ENCODE measurements at regions not wholly inside any gene's neighbourhood (a gene's known extent, or its start where the extent isn't known, plus 50 kb on each side); places are given as distances from the start of the nearest gene placed in this dataset.
"Not testable (repeated sequence)": the region's sequence is repeated elsewhere in the genome, so short reads cannot be mapped to it uniquely, and the experiment has no call there.

DNA sequence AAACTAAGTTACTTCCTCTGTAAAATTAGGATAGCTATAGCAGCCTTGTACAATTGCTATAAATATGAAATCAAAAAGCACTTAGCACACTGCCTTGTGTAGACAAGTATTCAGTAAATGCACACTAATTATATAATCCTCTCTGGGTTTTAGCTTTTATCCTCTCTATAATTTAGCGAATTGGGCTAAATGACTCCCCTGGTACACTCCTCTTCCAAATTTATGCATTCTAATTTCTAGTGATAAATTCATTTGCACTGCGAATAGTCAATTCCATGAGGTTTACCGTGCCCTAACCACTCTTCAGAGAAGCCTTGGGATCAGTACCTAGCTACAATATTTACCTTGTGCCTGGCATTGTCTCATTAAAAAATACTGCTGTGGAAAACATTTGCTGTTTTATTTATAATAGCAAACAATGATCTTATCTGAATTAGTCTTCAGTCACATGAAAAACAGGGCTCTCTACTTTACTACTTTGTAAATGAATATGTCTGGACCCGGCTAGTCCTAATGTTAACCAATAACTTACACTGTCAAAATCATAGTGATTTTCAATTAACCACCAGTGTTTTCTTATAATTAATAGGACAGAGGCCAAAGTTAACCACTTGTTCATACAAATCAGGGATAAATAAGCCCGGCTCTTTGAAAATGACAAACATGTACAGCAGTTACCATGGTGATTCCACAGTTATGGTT lies 577.9 kb downstream of the IPMK start:
- no peak for DNase-seq (ENCODE audit: low spot score)

DNA sequence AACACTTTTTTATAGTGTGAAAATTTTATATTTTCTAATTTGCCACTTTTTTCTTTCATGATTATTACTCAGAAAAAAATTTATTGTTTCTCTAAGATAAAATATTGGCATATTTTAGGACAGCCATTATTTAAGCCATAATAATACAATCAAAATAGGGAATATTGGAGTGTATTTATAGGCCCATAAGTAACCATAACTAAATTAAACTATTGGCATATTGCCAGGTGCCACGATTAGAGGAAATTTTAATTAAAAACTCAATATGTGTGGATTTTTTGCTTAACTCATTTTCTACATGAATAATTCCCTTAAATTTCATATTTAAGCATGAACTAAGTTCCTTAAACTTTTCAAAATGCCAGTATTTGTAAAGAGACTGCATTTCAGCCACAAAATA lies 587.8 kb downstream of the IPMK start:
- DNase-seq (ENCODE audit: low spot score), result no peak

DNA sequence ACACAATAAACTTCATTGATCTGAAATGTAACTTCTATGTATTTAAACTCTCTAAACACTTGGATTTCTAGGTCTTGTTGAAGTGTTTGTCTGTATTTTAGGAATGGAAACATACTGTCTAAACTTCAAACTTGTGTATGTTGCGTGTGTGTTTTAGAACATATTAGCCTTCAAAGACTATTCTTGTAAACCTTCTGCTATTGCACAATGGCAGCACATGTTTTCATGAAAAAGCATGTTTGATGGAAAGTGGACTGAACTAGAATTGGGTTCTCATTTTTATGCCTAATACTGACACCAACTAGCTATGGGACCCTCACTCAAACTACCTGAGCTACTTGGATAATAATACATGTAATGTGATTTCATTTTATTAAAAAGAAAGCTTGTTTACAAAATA lies 592.6 kb downstream of the IPMK start:
- no peak for DNase-seq (ENCODE audit: low spot score)

DNA sequence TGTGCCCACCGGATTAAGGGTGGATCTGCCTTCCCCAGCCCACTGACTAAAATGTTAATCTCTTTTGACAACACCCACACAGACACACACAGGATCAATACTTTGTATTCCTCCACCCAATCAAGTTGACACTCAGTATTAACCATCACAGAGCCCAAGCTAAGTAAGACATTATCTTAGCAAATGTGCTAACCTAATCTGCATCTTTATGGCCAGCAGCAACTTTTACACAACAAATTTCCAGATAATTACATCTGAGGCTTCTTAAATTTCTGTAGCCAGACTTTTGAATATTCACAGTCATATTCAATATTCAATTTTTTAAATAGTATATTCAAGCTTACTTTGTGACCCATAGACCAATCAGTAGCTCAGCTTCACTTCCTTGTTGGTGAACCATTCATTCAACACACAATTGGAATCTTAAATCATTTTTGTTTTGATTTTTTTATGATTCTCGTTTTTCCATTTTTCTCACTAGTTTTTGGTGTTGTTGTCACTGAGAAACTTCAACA lies 594.2 kb downstream of the IPMK start:
- no peak for DNase-seq (ENCODE audit: low spot score)

DNA sequence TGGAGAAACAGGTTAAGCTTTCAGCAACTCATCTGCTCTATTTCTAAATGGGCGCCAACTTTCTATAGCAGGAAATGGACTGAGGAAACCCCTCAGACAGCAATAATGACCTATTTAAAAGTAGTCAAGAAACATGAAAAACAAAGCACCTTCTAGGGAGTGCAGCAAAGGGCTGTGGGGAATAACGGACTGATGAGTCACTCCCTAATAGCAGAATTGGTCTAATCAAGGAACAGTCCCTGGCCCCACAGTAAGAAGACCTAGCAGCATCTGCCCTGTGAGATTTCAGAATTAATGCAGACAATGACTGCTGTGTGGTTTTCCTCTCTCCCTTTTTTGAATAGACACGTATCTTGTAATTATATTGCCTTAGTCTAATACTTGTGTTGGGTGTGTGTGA lies 602.9 kb downstream of the IPMK start:
- DNase-seq (ENCODE audit: low spot score), result no peak

DNA sequence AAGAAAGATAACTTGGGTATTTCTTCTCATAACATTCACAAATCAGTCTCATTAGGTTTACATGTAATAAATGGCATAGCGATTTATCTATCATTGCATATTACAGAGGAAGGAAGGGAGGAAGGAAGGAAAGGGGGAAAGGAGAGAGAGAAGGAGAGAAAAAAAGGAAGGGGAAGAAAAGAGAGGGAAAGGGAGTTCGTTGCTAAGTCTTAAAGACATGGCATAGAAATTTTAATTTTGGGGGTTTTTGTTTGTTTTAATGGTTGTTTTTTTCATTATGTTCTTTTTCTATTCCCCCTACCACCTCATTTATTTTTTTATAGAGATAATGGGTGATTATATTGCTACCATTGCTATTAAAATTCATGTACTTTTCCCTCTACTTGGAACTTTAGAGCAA lies 604.3 kb downstream of the IPMK start:
- DNase-seq (ENCODE audit: low spot score), result no peak

DNA sequence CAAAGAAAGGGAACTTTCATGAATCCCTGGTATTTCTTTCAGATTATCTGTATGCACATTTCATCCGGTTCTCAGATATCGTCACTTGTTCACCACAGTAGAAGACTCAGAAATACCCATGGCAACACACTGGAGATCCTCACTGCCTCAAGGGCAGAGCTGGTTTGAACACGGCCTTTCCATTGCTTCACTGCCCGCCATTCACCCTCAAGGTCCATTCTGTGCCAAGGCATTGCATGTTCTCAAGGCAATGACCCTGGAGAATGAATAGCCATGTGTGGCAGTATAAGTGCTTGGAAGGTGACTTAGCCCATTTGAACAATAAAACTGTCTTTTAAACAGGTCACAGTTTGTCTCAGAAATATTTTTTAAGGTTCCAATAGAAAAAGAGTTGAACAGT lies 606.5 kb downstream of the IPMK start:
- DNase-seq (ENCODE audit: low spot score), result no peak

DNA sequence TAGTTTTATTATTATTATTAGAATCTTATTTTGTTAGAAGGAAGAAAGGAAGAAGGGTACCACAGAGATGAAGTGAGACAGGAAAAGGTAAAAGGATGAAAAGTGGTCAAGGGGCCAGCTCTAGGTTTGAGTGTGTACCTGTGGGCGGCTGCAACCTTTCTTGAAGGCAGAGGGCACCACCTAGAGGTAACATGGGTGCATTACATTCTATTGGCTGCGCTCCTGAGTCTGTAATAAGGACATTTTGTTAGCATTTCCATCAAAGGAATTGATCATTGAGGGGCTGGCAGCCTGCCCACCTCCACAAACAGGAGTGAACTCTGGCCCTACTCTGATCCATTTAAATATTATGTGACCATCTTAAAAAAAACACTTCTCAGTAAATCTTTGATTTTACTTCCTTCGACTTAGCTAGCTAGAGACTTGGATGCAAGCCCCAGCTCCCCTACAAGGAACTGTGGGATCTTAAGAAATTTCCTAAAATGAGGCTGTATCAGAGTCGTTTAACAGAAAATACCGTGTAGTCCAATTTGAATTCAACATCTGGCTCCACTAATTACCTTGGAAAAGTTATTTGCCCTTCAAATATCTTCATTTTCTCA lies 610.4 kb downstream of the IPMK start:
- DNase-seq (ENCODE audit: low spot score), result peak; percentile 52

DNA sequence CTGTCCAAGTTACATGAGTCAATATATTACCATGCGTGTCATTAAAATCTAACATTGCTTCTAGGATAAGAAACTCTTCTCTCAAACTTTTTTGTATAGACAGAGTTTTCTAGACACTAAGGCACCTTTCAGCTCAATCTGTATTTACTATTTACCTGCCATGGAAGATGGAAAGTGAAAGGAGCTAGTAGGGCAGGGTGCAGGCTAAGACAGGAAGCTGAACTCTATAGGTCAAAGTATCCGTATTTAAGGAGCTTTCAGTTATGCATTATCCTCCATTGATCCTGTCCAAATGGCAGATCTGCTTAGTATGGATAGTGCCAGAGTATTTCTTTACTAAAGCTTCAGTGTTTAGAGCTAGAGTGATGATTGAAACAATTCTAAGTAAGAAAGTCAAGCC lies 612.8 kb downstream of the IPMK start:
- DNase-seq (ENCODE audit: low spot score), result no peak

DNA sequence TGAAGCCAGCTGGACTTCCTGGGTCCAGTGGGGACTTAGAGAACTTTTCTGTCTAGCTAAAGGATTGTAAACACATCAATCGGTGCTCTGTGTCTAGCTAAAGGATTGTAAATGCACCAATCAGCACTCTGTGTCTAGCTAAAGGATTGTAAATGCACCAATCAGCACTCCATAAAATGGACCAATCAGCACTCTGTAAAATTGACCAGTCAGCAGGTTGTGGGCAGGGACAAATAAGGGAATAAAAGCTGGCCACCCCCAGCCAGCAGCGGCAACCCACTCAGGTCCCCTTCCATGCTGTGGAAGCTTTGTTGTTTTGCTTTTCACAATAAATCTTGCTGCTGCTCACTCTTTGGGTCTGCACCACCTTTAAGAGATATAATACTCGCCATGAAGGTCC lies 622.6 kb downstream of the IPMK start:
- not testable (repeated sequence) for DNase-seq (ENCODE audit: low spot score)

DNA sequence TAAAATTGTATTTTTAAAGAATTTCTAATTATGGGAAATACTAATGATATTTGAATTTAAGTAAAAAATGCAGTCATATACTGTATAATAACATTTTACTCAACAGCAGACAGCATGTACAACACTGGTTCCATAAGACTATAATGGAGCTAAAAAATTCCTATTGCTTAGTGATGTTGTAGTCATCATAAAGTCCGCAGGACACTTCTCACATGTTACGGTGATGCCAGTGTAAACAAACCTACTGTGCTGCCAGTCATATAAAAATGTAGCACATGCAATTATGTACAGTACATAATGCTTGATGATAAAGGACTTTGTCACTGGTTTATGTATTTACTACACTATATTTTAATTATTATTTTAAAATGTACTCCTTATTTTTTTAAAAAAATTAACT lies 629.3 kb downstream of the IPMK start:
- no peak for DNase-seq (ENCODE audit: low spot score)

DNA sequence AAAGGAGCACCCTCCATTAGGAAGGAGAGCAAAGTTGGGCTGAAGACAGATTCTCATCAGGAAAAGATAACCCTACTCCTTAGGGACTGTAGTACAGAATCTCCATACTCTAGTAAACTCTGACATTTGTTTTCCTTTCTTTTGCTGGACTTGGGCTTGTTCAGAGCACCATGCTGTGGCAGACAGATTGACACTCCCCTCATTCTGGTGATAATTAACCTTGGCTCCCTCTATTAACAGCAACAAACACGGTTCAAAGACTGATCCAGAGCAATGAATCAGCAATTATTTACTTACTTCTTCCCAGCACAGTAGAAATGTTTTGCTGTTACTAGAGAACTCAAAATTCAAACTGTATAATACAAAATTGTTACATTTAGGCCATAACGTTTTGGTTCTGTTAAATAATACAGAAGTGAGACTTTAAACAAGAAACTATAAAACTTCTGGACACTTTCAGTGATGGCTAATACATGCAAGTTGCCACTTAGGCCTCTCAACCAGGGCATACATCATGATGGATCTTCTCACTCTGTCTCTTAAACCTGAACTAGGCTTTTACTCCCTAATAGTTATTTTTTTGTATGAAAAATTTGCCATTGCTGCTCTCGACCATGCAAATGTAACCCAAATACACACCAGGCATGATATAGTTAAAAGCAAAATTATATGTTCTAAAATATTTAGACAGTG lies 639.0 kb downstream of the IPMK start:
- no peak for DNase-seq (ENCODE audit: low spot score)

DNA sequence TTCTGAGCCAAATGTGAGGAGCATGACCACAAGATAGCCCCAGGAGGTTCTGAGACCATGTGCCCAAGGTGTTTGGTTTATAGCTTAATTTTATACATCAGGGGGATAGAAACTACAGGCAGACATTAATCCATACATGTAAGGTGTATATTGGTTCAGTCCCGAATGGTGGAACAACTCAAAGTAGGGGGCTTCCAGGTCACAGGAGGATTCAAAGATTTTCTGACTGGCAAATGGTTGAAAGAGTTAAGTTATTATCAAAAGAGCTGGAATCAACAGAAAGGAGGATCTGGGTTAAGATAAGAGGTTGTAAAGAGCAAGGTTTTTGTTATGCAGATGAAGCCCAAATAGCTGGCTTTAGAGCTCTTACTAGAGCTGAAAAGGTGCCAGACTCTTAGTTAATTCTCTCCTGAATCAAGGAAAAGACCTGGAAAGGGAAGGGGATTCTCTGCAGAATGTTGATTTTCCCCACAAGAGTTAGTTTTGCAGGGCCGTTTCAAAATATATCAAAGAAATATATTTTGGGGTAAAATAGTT lies 640.0 kb downstream of the IPMK start:
- no peak for DNase-seq (ENCODE audit: low spot score)

DNA sequence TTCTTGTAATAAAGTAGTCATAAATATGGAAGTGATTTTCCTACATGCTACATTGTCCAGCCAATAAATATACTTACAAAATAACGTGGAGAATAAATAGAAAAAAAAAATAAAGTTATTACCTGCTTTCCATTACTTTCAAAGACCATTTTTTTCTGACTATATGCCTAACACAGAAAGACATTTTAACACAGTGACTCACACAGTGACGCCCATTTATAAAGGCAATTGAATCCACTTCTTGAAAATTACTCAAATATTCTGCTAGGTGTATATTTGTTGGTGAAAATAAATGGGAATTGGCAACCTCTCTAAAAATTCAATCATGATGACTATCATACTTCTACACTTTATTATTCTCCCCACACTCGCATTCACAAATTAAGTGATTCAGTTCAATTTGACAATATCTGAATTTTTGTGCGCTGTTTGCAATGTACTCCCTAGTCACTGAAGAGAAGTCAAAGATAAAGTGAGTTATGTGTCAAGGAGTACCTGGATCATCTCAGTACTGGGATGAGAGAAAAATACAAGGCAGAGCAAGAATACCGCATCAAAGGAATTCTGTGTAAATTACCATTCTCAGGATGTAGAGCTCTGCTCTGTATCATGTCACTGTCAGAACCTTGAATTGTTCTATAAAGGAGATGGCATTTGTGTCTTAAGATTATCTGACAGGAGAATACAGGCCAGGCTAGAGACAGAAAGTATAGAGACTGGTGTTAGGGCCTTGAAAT lies 642.7 kb downstream of the IPMK start:
- DNase-seq (ENCODE audit: low spot score), result no peak

DNA sequence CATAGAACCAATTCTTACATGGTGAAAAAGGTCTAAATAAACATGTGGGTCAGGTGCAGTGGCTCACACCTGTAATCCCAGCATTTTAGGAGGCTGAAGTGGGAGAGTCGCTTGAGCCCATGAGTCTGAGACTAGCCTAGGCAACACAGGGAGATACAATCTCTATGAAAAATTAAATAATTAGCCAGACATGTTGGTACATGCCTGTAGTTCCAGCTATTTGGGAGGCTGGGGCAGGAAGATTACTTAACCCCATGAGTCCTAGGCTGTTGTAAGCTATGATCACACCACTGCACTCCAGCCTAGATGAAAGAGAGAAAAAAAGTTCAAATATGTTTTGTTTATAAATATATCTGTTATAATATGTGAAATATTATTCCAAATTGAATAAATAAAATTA lies 643.6 kb downstream of the IPMK start:
- DNase-seq (ENCODE audit: low spot score), result no peak

DNA sequence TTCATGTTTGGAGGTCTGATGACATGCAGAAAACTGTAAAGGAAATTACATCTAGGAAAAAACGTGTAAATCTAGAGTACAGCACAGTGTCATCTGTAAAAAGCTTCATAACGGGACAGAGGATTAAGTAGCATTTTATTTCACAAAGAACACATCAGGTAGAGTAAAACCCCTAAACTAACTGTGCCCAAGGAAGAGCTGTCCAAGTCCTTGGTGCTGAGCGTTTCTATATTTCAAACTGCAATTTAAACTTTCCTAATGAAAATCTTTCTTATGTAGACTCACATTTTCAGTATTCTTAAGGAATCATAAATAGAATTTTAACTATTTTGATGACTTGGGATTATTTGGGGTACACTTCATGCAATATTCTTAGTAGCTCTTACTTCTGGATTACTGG lies 646.2 kb downstream of the IPMK start:
- no peak for DNase-seq (ENCODE audit: low spot score)

DNA sequence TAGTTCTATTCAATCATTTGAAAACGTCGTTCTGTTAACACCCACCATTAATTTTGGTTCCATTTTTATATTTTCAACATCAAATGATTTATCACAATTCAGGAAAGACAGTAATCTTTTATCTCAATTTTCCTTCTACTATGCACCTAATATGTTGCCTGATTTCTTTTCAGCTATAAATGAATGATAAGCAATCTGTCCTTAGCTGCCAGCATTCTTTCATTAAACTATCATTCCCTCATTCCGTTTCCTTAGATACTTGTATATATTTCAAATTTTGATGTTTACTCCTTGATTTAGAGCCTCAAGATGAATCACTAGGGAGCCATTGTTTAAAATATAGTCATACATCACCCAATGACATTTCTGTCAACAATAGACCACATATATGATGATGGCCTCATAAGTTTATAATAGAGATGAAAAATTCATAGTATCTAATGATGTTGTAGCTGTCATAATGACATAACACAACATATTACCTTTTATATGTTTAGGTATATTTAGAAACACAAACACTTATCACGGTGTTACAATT lies 661.7 kb downstream of the IPMK start:
- no peak for DNase-seq (ENCODE audit: low spot score)

DNA sequence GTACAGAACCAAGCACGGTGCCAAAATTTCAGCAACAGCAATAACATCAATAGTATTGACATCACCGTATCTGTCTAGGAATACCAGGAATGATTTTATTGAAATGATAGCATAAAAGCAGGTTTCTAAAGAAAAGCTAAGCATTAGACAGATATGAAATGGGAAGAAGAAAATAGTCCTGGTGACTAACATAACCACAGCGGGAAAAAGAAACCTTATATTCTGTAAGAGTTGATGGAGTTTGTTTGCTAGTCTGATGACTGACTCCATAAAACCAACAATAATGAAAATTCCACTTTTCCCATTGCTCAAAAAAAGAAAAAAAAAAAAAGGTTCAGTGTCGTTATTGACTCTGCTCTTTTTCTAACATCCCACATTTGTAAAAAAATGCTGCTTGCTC lies 668.3 kb downstream of the IPMK start:
- no peak for DNase-seq (ENCODE audit: low spot score)

DNA sequence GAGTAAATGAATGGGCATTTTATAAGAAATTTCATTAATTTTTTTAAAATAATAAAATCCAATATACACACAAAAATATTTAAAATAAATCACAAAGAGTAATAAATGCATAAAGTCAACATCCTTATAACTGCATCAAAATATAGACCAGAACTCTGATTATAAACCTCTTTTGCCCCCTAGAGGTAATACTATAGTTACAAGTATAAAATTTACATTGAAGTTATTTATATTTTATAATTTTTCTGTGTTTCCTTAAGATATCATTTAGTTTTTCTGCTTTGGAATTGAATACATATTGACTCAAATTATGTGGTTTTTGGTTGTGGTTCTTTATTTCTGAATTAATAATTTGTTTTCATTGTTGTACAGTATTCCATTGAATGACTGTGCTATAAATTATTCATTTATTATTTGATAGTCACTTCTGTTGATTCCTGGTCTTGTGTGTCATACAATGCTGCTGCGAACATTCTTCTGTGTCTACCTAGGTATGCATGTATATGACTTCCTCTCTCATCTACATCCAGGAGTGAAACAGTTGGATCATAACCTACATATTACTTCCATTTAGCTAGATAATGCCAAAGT lies 673.6 kb downstream of the IPMK start:
- no peak for DNase-seq (ENCODE audit: low spot score)

DNA sequence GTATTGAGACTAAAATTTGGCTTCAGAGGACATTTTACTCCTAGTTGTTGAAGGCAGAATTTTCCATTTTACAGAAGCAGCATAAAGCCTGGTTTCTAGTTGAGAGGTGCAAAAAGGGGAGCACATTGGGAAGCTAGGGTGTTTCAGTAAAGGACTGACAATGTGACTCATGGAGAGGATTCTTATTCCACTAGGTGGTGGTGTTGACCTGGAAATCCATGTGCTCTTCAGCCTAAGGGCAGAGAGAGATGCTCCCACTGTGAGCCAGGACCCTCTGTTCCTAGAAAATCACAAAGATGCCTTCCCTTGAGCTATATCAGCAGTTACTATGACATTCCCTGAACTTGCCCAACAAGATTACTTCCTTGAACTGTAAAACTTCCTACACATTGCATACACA lies 687.8 kb downstream of the IPMK start:
- peak; percentile 21 for DNase-seq (ENCODE audit: low spot score)

DNA sequence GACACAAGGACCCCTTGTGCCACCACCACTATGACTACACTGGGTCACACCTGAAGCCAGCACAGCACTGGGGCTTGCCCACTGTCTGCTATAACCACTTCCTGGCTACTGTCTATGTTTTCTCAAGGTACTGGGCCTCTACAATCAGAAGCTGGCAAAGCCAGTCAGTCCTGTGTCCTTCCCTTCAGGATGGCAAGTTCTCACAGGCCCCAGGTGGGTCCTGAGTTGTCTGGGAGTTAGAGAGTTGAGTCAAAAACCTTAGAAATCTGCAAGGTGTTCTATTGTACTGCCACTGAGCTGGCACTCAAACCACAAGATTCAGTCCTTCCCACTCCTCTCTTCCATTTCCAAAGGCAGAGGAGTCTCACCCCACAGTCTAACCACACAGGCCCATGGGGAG lies 705.5 kb downstream of the IPMK start:
- DNase-seq (ENCODE audit: low spot score), result no peak

DNA sequence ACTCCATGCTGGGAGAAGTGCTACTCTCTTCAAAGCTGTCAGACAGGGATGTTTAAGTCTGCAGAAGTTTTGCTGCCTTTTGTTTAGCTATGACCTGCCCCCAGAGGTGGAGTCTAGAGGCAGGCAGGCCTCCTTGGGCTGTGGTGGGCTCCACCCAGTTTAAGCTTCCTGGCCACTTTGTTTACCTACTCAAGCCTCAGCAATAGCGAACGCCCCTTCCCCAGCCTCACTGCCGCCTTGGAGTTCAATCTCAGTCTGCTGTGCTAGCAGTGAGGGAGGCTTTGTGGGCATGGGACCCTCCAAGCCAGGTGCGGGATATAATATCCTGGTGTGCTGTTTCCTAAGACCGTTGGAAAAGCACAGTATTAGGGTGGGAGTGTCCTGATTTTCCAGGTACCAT lies 715.9 kb downstream of the IPMK start:
- DNase-seq (ENCODE audit: low spot score), result not testable (repeated sequence)
